Stimulated activated CD4-positive, alpha-beta T cell treated with anti-CD3 and anti-CD28 coated beads, Interleukin-4, amount 100 ng/mL, for 1 hour (primary cell): ENCODE measurements at regions not wholly inside any gene's neighbourhood (a gene's known extent, or its start where the extent isn't known, plus 50 kb on each side); places are given as distances from the start of the nearest gene placed in this dataset.

ENCODE experiments used
- DNase-seq: peaks from one replicate; pipeline ENCODE4 v3.0.0-alpha.2; 2020

- DNase-seq = no peak
Observed at GRCh38 chr4:81990898-81991297, 382.9 kb downstream of the HNRNPD start.

- no peak for DNase-seq
Observed at GRCh38 chr4:81990211-81990610, 383.6 kb downstream of the HNRNPD start.

- DNase-seq = no peak
Observed at GRCh38 chr4:81989202-81989601, 384.6 kb downstream of the HNRNPD start.

- DNase-seq = no peak
Observed at GRCh38 chr4:81988178-81988577, 385.6 kb downstream of the HNRNPD start.

- DNase-seq = no peak
Observed at GRCh38 chr4:81984746-81985145, 389.0 kb downstream of the HNRNPD start.

GRCh38 chr4:81982846-81983540 is 390.8 kb downstream of the HNRNPD start:
- DNase-seq = no peak

- no peak for DNase-seq
Observed at GRCh38 chr4:81981218-81981617, 392.6 kb downstream of the HNRNPD start.

- DNase-seq = no peak
Observed at GRCh38 chr4:81974523-81974922, 399.3 kb downstream of the HNRNPD start.

- DNase-seq = no peak
Observed at GRCh38 chr4:81971637-81972381, 402.0 kb downstream of the HNRNPD start.

- DNase-seq = no peak
Observed at GRCh38 chr4:81971061-81971460, 402.7 kb downstream of the HNRNPD start.

GRCh38 chr4:81970454-81970853 is 403.3 kb downstream of the HNRNPD start:
- DNase-seq = no peak

- no peak for DNase-seq
Observed at GRCh38 chr4:81966676-81967075, 407.1 kb downstream of the HNRNPD start.

GRCh38 chr4:81965911-81966310 is 407.9 kb downstream of the HNRNPD start:
- no peak for DNase-seq

- DNase-seq = no peak
Observed at GRCh38 chr4:81965454-81965853, 408.3 kb downstream of the HNRNPD start.

GRCh38 chr4:81963763-81964020 is 410.1 kb downstream of the HNRNPD start:
- no peak for DNase-seq

- no peak for DNase-seq
Observed at GRCh38 chr4:81963015-81963762, 410.6 kb downstream of the HNRNPD start.

- DNase-seq = no peak
Observed at GRCh38 chr4:81960961-81961360, 412.8 kb downstream of the HNRNPD start.

- no peak for DNase-seq
Observed at GRCh38 chr4:81954271-81954670, 419.5 kb downstream of the HNRNPD start.

GRCh38 chr4:81951891-81952455 is 421.8 kb downstream of the HNRNPD start:
- no peak for DNase-seq

- no peak for DNase-seq
Observed at GRCh38 chr4:81946996-81947395, 426.8 kb downstream of the HNRNPD start.

GRCh38 chr4:81930506-81931238 is 443.1 kb downstream of the HNRNPD start:
- no peak for DNase-seq

GRCh38 chr4:81923140-81923539 is 450.7 kb downstream of the HNRNPD start:
- no peak for DNase-seq

- no peak for DNase-seq
Observed at GRCh38 chr4:81922313-81922712, 450.6 kb upstream of the RASGEF1B start.
